ENCODE measurements at regions not wholly inside any gene's neighbourhood (a gene's known extent, or its start where the extent isn't known, plus 50 kb on each side); places are given as distances from the start of the nearest gene placed in this dataset.

DNA sequence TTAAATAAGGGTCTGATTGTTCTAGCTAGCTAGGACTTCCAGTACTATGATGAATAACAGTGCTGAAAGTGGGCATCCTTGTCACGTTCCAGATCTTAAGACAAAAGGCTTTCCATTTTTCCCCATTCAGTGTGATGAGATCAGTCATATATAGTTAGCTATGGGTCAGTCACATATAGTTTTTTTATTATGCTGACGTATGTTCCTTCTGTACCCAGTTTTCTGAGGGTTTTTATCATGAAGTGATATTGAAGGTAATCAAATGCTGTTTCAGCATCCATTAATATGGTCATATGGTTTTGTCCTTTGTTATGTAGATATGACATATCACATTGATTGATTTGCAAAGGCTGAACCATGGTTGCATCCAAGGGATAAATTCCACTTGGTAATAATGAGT lies 800.1 kb upstream of the FBXO33 start:
- intact Hi-C loops (cut with micrococcal nuclease), result no loop called here
- ATAC-seq, result no peak
- Histone ChIP-seq H3K4me1 (ENCODE audit: control insufficient read depth in 1 of 2, insufficient read depth in 2 of 2, low read length in 2 of 2) (no peaks in the 10 kb centered on the region), H3K27me3 (ENCODE audit: insufficient read depth, low read length) (no peaks in the 10 kb centered on the region), H3K27ac (ENCODE audit: low read depth, low read length) (no peak overlapping the region), H3K36me3 (ENCODE audit: control insufficient read depth in 1 of 2, insufficient read depth in 2 of 2, low read length in 2 of 2) (no peaks in the 10 kb centered on the region), H3K4me3 (replicated peaks in 1 of 2; ENCODE audit: low read depth in 1 of 2, low read length in 2 of 2) (no peak overlapping the region), H3K9me3 (ENCODE audit: control insufficient read depth in 1 of 2, insufficient read depth in 1 of 2, low read depth in 1 of 2, low read length in 2 of 2) (no peaks in the 10 kb centered on the region), H2AFZ (ENCODE audit: low read depth, low read length, poor library complexity, severe bottlenecking) (no peak overlapping the region), H3K9me2 (ENCODE audit: insufficient read depth) (no peaks in the 10 kb centered on the region), H3K79me2 (ENCODE audit: insufficient read depth, low read length) (no peaks in the 10 kb centered on the region), H3K4me2 (ENCODE audit: low read length) (no peak overlapping the region), H4K20me1 (ENCODE audit: insufficient read depth) (no peaks in the 10 kb centered on the region), H3K9ac (ENCODE audit: low read length) (no peak overlapping the region)
- DNase-seq (ENCODE audit: low read depth, low spot score), result no peak
- TF ChIP-seq CEBPB (IDR thresholded peaks at IDR 0.05; ENCODE audit: low read depth), result no peak
- no peak for TF ChIP-seq REST (IDR thresholded peaks at IDR 0.05; ENCODE audit: low read depth)
- TF ChIP-seq SRF (IDR thresholded peaks at IDR 0.05; ENCODE audit: low read depth), result no peak
- TF ChIP-seq EZH2phosphoT487 (IDR thresholded peaks at IDR 0.05; ENCODE audit: borderline replicate concordance), result no peak
- no peak for TF ChIP-seq EZH2 (IDR thresholded peaks at IDR 0.05)
- TF ChIP-seq ZFX (IDR thresholded peaks at IDR 0.05), result no peak
- TF ChIP-seq JUND (IDR thresholded peaks at IDR 0.05), result no peak
- no peak for TF ChIP-seq YY1 (IDR thresholded peaks at IDR 0.05; ENCODE audit: extremely low read depth, insufficient replicate concordance, low read depth, low read length)
- no peak for TF ChIP-seq ZBTB33 (IDR thresholded peaks at IDR 0.05; ENCODE audit: extremely low read depth, insufficient replicate concordance, low read length)
- TF ChIP-seq SP1 (IDR thresholded peaks at IDR 0.05; ENCODE audit: low read depth), result no peak
- TF ChIP-seq, protein P1, sequence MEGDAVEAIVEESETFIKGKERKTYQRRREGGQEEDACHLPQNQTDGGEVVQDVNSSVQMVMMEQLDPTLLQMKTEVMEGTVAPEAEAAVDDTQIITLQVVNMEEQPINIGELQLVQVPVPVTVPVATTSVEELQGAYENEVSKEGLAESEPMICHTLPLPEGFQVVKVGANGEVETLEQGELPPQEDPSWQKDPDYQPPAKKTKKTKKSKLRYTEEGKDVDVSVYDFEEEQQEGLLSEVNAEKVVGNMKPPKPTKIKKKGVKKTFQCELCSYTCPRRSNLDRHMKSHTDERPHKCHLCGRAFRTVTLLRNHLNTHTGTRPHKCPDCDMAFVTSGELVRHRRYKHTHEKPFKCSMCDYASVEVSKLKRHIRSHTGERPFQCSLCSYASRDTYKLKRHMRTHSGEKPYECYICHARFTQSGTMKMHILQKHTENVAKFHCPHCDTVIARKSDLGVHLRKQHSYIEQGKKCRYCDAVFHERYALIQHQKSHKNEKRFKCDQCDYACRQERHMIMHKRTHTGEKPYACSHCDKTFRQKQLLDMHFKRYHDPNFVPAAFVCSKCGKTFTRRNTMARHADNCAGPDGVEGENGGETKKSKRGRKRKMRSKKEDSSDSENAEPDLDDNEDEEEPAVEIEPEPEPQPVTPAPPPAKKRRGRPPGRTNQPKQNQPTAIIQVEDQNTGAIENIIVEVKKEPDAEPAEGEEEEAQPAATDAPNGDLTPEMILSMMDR (IDR thresholded peaks at IDR 0.05 in 2 of 3, conservative IDR thresholded peaks at IDR 0.05 in 1 of 3; ENCODE audit: borderline replicate concordance in 1 of 3, insufficient read depth in 1 of 3, low read depth in 2 of 3, low read length in 2 of 3), result no peak
- no peak for TF ChIP-seq SIN3A (IDR thresholded peaks at IDR 0.05; ENCODE audit: low read depth)
- no peak for TF ChIP-seq CBX3 (IDR thresholded peaks at IDR 0.05; ENCODE audit: low read depth)
- no peak for TF ChIP-seq ZNF274 (IDR thresholded peaks at IDR 0.05; ENCODE audit: low read depth, low read length)
- TF ChIP-seq POLR2AphosphoS5 (IDR thresholded peaks at IDR 0.05; ENCODE audit: low read depth, low read length), result no peak
- TF ChIP-seq POLR2A (IDR thresholded peaks at IDR 0.05; ENCODE audit: borderline replicate concordance, extremely low read depth, insufficient read depth, insufficient read length), result no peak
- no peak for TF ChIP-seq FOSL1 (IDR thresholded peaks at IDR 0.05; ENCODE audit: low read depth)
- TF ChIP-seq, protein P2, sequence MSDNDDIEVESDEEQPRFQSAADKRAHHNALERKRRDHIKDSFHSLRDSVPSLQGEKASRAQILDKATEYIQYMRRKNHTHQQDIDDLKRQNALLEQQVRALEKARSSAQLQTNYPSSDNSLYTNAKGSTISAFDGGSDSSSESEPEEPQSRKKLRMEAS (IDR thresholded peaks at IDR 0.05), result no peak
- ChIA-PET POLR2A (no interaction called here), CTCF (no interaction called here), RAD21 (ENCODE audit: low non-redundant PET in 1 of 2, low total read pairs in 2 of 2, uncharacterized antibody in 2 of 2, unreplicated experiment in 2 of 2) (no interaction called here)
- no TSS peak for BruUV-seq (replicated peaks)
